GM19099 (cell line): ENCODE measurements at regions not wholly inside any gene's neighbourhood (a gene's known extent, or its start where the extent isn't known, plus 50 kb on each side); places are given as distances from the start of the nearest gene placed in this dataset.

Source experiments
- POLR2A ChIP-seq: IDR thresholded peaks from 3 replicates; pipeline ENCODE4 v1.6.1; 2011; ENCODE audit warnings: low read depth; ENCODE audit not compliant: insufficient read length; ENCODE audit errors: extremely low read depth

GRCh38 chr9:36470643-36471290 lies 70.7 kb upstream of the RNF38 start:
- TF ChIP-seq POLR2A, result peak; percentile 40

DNA sequence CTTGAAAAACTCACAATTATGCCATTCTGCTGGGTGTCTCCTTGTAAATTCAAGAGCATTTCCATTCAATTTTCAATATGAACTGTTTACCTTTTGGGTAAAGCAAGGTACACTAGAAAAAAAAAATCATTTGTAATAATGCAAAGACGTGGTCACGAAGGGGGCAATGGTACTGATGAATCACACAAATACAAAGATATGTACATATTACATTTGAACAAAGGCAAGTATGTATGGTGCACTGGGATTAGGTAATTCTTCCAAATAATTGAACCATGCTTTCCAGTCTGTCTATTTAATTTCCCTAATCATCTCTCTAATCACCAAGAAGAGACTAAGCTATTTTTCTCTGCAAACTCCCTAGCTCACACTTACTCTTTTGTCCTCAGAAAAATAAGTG lies 63.4 kb upstream of the RNF38 start:
- no peak for TF ChIP-seq POLR2A

GRCh38 chr9:36462245-36462644 lies 62.2 kb upstream of the RNF38 start:
- TF ChIP-seq POLR2A, result no peak

- no peak for TF ChIP-seq POLR2A
Measured at GRCh38 chr9:36461323-36461722, 61.3 kb upstream of the RNF38 start.

- TF ChIP-seq POLR2A, result peak; percentile 30
Measured at GRCh38 chr9:36457836-36458429, 57.9 kb upstream of the RNF38 start.

DNA sequence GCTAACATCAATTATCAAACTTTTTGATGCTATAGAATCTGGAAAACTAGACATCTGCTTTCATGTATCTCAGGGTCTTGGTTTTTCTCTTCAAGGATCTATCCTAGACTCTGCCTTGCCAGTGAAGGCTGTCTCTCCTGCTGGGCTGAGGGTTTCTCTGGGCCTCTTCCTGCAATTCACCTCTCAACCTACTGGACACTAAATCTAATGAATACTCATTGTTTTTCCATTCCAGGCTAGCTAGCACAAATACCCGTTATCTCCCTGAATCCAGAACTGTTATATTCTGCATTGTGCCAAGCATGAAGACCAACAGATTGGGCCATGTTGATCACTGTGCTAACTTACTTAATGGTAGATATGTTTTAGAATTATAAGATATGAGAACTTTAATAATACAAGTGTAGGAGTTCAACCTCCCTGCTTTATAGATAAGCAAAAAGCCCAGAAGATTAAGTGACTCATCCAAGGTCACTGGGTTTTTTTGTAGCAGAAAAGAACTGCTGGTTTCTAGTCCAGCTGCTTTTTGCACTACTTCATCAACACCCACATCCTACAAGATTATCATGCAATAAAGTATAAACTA lies 56.5 kb upstream of the RNF38 start:
- no peak for TF ChIP-seq POLR2A

GRCh38 chr9:36451949-36452348 lies 51.9 kb upstream of the RNF38 start:
- TF ChIP-seq POLR2A, result no peak

GRCh38 chr9:36450110-36450732 lies 50.2 kb upstream of the RNF38 start:
- TF ChIP-seq POLR2A, result no peak
